ENCODE measurements at regions not wholly inside any gene's neighbourhood (a gene's known extent, or its start where the extent isn't known, plus 50 kb on each side); places are given as distances from the start of the nearest gene placed in this dataset.

DNA sequence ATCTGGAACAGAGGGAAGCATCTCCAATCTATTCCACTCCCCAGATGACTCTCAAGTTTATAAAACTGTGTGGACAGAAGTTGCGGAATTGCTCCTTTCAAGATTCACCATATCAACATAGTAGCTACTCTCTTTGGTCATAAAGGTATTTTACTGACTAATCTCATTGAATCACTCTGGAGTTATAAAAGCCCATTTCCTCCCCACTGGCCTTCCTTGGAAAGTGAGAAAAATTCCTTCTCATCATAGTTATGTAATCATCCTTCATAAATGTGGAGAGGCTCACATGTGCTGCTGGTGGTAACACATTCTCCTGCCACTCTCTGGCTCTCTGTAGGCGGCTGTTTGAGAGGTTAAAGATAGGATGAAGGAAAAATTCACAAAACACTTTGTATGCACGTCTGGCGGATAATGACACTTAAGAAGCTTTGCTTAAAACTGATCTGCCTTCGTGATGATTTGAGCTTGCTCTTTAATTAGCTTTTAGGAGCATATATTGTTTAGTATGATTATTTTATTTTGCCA, 1034.0 kb upstream of the EEF2KMT start:
- 18 to 32% methylated on average over 5 of the region's 5 CpGs for WGBS, 2 experiments (ENCODE audit: low coverage in 1 of 2, low lambda C conversion rate in 2 of 2, missing lambda C conversion rate in 2 of 2)
- TF ChIP-seq EZH2phosphoT487 (IDR thresholded peaks at IDR 0.05; ENCODE audit: insufficient read depth, low read depth) (no peak), EZH2 (IDR thresholded peaks at IDR 0.05; ENCODE audit: insufficient read depth, poor library complexity, severe bottlenecking) (no peak)

DNA sequence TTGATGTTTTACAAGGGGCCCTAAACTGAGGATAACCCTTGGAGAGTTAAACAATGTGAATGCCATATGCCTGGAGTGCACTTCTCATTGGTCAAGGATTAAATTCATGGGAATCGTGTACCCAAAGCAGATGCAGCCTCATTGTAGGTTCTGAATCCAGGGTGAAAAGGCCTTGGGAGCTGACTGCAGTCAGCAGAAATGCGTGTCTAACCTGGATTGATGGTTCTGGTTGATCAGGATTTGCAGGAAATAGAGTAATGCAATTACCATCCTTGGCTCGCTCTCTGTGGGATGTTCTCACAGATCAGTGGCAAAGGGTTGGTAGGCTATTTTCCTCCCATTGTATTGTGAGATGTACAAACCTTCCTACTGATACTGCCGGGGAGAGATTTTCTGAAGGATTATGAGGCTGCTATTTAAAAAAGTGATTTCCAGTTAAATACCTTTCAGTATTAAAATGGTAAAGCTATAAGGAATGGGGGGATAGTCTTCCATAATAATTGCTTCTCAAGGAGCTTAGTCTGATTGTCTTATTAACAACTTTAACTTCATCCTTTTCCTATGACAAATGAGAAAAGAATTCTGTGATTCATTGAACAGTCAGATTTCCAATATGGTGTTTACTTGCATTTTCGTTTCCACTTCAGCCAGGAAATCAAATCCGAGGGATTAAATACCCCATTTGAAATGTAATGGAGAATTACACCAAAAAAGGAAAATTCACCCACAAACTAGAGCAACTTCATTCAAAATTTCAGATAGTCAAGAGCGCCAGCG, 1028.1 kb upstream of the EEF2KMT start:
- TF ChIP-seq EZH2 (IDR thresholded peaks at IDR 0.05; ENCODE audit: insufficient read depth, poor library complexity, severe bottlenecking), result no peak
- TF ChIP-seq EZH2phosphoT487 (IDR thresholded peaks at IDR 0.05; ENCODE audit: insufficient read depth, low read depth), result no peak
- in situ Hi-C loops (cut with MboI), result no loop called here
- no peak for DNase-seq

More for the DNA sequence above, 1034.0 kb upstream of the EEF2KMT start:
- Histone ChIP-seq H3K4me3 (no peak overlapping the region), H3K27me3 (replicated peaks; ENCODE audit: insufficient read depth) (no peaks in the 10 kb centered on the region), H3K4me1 (ENCODE audit: insufficient read depth) (no peaks in the 10 kb centered on the region), H3K9me3 (ENCODE audit: low read depth) (no peaks in the 10 kb centered on the region), H3K4me2 (ENCODE audit: unreplicated experiment) (no peak overlapping the region), H2AFZ (no peak overlapping the region), H4K20me1 (ENCODE audit: insufficient read depth) (no peaks in the 10 kb centered on the region), H3K9me2 (ENCODE audit: insufficient read depth) (no peaks in the 10 kb centered on the region), H3K9ac (no peak overlapping the region), H3F3A (ENCODE audit: insufficient read depth) (no peaks in the 10 kb centered on the region), H3K27ac (no peak overlapping the region), H3K79me2 (ENCODE audit: insufficient read depth) (no peaks in the 10 kb centered on the region), H3K36me3 (ENCODE audit: low read depth) (no peaks in the 10 kb centered on the region)
- in situ Hi-C loops (cut with MboI), result no loop called here
- DNase-seq, result no peak

DNA sequence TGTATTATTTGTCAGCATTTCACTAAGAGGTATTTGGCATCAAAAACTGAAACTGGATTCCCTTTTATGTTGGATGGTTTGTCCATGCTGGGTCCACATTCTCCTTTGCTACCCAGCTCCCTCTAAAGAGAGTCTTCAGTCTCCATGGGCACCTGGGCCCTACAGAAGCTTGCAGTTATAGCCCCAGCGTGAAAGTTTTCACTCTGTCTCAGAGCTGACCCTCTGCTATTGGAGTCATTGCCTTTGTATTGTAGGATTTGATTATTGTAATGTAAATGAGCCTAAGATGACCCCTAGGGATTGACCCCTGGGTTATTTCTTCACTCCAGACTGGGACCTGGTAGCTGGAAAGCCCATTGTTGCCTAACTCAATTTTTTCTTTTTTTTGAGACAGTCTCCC, 1026.5 kb upstream of the EEF2KMT start:
- Histone ChIP-seq H3K27ac (no peak overlapping the region), H3K27me3 (replicated peaks; ENCODE audit: insufficient read depth) (no peaks in the 10 kb centered on the region), H3K36me3 (ENCODE audit: low read depth) (no peaks in the 10 kb centered on the region), H3K4me1 (ENCODE audit: insufficient read depth) (no peaks in the 10 kb centered on the region), H3K4me2 (ENCODE audit: unreplicated experiment) (no peak overlapping the region), H3K9me3 (ENCODE audit: low read depth) (no peaks in the 10 kb centered on the region), H3K79me2 (ENCODE audit: insufficient read depth) (no peaks in the 10 kb centered on the region), H3F3A (ENCODE audit: insufficient read depth) (no peaks in the 10 kb centered on the region), H4K20me1 (ENCODE audit: insufficient read depth) (no peaks in the 10 kb centered on the region), H3K4me3 (no peak overlapping the region), H3K9me2 (ENCODE audit: insufficient read depth) (no peaks in the 10 kb centered on the region), H3K9ac (no peak overlapping the region), H2AFZ (no peak overlapping the region)
- in situ Hi-C loops (cut with MboI), result no loop called here
- no peak for DNase-seq
- TF ChIP-seq EZH2 (IDR thresholded peaks at IDR 0.05; ENCODE audit: insufficient read depth, poor library complexity, severe bottlenecking) (no peak), EZH2phosphoT487 (IDR thresholded peaks at IDR 0.05; ENCODE audit: insufficient read depth, low read depth) (no peak)
- 11 to 20% methylated on average over 1 of the region's 1 CpG for WGBS, 2 experiments (ENCODE audit: low coverage in 1 of 2, low lambda C conversion rate in 2 of 2, missing lambda C conversion rate in 2 of 2)

More for the DNA sequence above, 1028.1 kb upstream of the EEF2KMT start:
- H3F3A ChIP-seq (ENCODE audit: insufficient read depth), result no peaks in the 10 kb centered on the region
- no peaks in the 10 kb centered on the region for H3K27me3 ChIP-seq (replicated peaks; ENCODE audit: insufficient read depth)
- no peak overlapping the region for H3K27ac ChIP-seq
- H3K9me2 ChIP-seq (ENCODE audit: insufficient read depth), result no peaks in the 10 kb centered on the region
- H2AFZ ChIP-seq, result no peak overlapping the region
- no peaks in the 10 kb centered on the region for H3K79me2 ChIP-seq (ENCODE audit: insufficient read depth)
- no peaks in the 10 kb centered on the region for H4K20me1 ChIP-seq (ENCODE audit: insufficient read depth)
- no peaks in the 10 kb centered on the region for H3K4me1 ChIP-seq (ENCODE audit: insufficient read depth)
- H3K36me3 ChIP-seq (ENCODE audit: low read depth), result no peaks in the 10 kb centered on the region
- no peak overlapping the region for H3K4me3 ChIP-seq
- H3K9me3 ChIP-seq (ENCODE audit: low read depth), result no peaks in the 10 kb centered on the region
- H3K4me2 ChIP-seq (ENCODE audit: unreplicated experiment), result no peak overlapping the region
- no peak overlapping the region for H3K9ac ChIP-seq
- 39% methylated on average over 8 of the region's 8 CpGs for WGBS, 2 experiments (ENCODE audit: low coverage in 1 of 2, low lambda C conversion rate in 2 of 2, missing lambda C conversion rate in 2 of 2)

DNA sequence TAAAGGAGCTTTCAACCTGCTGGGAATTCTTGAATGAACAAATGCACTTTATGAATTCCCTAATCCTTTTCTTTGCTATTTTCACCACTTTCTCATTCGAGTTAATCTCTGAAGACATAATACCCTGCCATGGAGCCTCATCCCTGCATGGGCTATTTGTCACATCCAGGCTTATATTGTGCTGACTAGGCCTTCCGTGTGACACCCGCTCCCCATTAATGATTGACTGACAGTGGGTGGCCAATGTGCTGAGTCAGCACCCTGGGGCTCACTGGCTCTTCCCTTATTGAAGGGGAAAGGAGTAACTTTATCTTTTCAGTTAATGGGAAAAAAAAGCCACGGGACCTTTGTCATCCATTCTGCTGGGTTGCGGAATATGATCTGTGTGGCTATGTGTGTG, 1024.8 kb upstream of the EEF2KMT start:
- no peak for DNase-seq
- H3K36me3 ChIP-seq (ENCODE audit: low read depth), result no peaks in the 10 kb centered on the region
- no peak overlapping the region for H3K4me2 ChIP-seq (ENCODE audit: unreplicated experiment)
- H3K4me3 ChIP-seq, result no peak overlapping the region
- 10 to 15% methylated on average over 5 of the region's 5 CpGs for WGBS, 2 experiments (ENCODE audit: low coverage in 1 of 2, low lambda C conversion rate in 2 of 2, missing lambda C conversion rate in 2 of 2)
- H3K9me3 ChIP-seq (ENCODE audit: low read depth), result no peaks in the 10 kb centered on the region
- in situ Hi-C loops (cut with MboI), result no loop called here
- H3K79me2 ChIP-seq (ENCODE audit: insufficient read depth), result no peaks in the 10 kb centered on the region
- H4K20me1 ChIP-seq (ENCODE audit: insufficient read depth), result no peaks in the 10 kb centered on the region
- H3K9ac ChIP-seq, result no peak overlapping the region
- no peaks in the 10 kb centered on the region for H3F3A ChIP-seq (ENCODE audit: insufficient read depth)
- no peak overlapping the region for H3K27ac ChIP-seq
- H2AFZ ChIP-seq, result no peak overlapping the region
- H3K9me2 ChIP-seq (ENCODE audit: insufficient read depth), result no peaks in the 10 kb centered on the region
- no peaks in the 10 kb centered on the region for H3K27me3 ChIP-seq (replicated peaks; ENCODE audit: insufficient read depth)
- no peaks in the 10 kb centered on the region for H3K4me1 ChIP-seq (ENCODE audit: insufficient read depth)
- TF ChIP-seq EZH2phosphoT487 (IDR thresholded peaks at IDR 0.05; ENCODE audit: insufficient read depth, low read depth) (no peak), EZH2 (IDR thresholded peaks at IDR 0.05; ENCODE audit: insufficient read depth, poor library complexity, severe bottlenecking) (no peak)

Data from GM23248 (cell line).